ENCODE measurements at regions not wholly inside any gene's neighbourhood (a gene's known extent, or its start where the extent isn't known, plus 50 kb on each side); places are given as distances from the start of the nearest gene placed in this dataset.

DNA sequence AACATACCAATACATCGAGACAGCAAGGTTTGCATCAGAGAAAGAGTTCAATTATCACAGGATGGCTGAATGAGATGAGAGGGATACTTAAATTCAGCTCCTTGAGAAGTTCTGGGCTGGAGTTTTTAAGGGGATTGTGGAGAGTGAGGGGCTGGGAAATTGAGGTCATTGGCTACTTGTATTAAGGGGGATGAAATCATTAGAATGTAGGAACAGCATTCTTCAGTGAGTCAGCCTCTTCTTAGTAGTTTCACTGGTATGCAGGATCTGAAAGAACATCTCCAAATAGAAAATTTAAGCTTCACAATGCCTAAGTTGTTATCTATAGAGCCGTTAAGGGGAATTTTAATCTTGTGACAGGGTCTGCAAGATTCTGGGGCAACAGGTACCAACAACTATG lies 211.6 kb upstream of the TAPT1 start:
- TF ChIP-seq, protein P1, sequence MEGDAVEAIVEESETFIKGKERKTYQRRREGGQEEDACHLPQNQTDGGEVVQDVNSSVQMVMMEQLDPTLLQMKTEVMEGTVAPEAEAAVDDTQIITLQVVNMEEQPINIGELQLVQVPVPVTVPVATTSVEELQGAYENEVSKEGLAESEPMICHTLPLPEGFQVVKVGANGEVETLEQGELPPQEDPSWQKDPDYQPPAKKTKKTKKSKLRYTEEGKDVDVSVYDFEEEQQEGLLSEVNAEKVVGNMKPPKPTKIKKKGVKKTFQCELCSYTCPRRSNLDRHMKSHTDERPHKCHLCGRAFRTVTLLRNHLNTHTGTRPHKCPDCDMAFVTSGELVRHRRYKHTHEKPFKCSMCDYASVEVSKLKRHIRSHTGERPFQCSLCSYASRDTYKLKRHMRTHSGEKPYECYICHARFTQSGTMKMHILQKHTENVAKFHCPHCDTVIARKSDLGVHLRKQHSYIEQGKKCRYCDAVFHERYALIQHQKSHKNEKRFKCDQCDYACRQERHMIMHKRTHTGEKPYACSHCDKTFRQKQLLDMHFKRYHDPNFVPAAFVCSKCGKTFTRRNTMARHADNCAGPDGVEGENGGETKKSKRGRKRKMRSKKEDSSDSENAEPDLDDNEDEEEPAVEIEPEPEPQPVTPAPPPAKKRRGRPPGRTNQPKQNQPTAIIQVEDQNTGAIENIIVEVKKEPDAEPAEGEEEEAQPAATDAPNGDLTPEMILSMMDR (IDR thresholded peaks at IDR 0.05), result no peak
- TF ChIP-seq POLR2A (IDR thresholded peaks at IDR 0.05), result no peak

Data from thyroid gland (tissue), 4 donors.